NCI-H82 treated with DMSO at 0.1 percent for 48 hours (cell line): ENCODE measurements at regions not wholly inside any gene's neighbourhood (a gene's known extent, or its start where the extent isn't known, plus 50 kb on each side); places are given as distances from the start of the nearest gene placed in this dataset.

Experiments used
- DNase-seq: peaks from one replicate; lab custom pipeline; 2025; ENCODE audit not compliant: unreplicated experiment; lab: John Stamatoyannopoulos, UW

DNA sequence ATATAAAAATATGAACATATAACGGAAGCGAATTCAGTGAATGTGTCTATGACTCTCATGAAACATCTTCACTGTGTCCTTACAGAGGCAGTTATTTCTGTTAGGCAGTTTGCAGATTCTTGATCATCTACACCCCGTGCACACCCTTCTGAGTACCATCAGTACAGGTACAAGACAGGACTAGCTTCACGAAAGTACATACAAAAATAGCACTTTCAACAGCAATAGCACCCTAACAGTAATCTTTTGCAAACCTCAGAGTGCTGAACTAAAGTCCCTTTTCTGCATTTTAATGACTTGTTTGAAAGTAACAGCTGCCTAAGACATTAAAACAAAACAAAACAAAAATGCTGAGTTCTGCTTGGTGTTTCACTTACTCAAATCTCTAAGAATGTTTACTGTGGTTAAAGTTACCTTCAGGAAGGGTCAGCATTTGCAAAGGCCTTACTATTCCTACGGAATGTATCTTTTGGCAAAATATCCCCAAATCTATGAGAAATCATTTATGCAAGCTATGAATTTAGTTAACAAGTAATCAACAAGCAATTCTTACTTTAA, 104.1 kb downstream of the CNTN3 start:
- no peak for DNase-seq

DNA sequence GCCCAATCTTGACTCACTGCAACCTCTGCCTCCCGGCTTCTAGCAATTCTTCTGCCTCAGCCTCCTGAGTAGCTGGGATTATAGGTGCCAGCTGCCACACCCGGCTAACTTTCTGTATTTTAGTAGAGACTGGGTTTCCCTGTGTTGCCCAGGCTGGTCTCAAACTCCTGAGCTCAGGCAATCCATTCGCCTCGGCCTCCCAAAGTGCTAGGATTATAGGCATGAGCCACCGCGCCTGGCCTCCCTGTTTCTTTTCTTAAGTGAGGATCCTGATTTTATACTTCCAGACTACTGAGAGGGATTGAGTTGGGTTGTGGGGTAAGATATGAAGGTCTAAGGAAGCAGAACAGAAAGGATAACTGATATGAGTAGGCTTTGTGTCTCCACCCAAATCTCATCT, 106.8 kb downstream of the CNTN3 start:
- DNase-seq = peak; percentile 80

DNA sequence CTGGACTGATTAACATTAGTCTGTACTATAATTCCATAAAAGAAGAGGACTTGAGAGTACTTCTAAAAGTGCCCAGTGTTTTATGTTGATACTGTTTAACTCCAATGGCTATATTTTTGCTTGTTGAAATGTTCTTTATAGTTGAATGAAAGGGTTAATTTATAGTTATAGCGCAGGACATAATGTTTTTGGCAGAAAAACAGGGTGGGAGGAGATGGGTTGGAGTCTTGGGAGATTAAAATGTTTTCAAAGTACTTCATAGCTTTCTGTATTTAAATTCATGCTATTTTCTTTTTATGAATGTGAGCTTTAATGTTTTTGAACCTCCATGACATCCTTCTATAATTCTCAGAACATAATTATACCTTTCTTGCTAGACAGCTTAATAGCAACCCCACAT, 108.2 kb downstream of the CNTN3 start:
- no peak for DNase-seq

DNA sequence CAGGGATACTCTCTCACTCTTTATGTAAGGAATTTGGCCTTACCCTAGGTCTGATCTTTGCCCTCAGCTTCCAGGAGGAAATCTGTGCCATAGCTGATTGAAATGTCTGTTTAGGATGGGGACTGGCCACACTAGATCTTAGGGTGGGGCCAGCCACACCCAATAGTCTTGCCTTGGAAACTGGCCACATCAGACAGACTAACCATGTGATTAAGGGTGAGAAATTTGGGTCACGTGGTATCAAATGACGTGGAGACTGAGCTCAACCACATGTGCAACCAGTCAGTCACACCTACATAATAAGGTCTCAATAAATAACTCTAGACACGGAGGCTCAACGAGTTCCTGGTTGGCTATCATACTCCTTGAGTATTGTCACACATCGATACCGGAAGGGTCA, 113.5 kb downstream of the CNTN3 start:
- no peak for DNase-seq

DNA sequence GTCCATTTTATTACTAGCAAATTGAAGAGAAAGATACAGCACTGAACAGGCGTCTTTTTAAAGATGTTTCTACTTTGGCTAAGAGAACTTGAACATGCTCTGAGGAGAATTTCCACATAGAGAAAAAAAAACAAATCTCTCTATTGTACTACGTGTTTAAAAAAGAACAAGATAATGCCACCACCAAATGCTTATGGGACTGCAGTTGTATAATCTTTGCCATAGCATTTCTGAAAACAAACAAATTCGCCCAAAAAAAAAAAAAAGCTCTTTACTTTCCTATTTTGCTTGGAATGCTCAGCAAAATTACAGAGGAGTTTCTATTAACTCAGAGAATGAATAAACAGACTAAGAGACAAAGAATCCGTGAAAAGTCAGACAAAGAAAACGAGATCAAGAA, 114.2 kb downstream of the CNTN3 start:
- DNase-seq = no peak

DNA sequence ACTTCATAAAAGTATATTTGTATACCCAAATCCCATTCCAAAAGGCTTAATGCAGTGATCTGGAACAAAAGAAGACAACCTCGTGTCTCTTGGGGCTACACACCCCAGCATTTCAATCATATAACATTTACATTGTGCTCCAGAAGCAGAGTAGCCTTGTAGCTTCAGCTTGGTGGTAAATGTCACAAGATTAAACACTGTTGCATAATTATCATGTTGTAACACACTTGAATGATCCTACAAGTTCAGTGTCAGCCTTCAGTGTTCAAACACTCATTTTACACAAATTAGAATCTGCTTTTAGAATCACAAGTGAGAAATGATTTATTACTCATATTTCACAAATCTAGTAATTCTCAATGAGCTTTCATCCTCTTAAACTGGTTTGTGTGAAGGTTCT, 122.6 kb downstream of the CNTN3 start:
- DNase-seq = no peak

DNA sequence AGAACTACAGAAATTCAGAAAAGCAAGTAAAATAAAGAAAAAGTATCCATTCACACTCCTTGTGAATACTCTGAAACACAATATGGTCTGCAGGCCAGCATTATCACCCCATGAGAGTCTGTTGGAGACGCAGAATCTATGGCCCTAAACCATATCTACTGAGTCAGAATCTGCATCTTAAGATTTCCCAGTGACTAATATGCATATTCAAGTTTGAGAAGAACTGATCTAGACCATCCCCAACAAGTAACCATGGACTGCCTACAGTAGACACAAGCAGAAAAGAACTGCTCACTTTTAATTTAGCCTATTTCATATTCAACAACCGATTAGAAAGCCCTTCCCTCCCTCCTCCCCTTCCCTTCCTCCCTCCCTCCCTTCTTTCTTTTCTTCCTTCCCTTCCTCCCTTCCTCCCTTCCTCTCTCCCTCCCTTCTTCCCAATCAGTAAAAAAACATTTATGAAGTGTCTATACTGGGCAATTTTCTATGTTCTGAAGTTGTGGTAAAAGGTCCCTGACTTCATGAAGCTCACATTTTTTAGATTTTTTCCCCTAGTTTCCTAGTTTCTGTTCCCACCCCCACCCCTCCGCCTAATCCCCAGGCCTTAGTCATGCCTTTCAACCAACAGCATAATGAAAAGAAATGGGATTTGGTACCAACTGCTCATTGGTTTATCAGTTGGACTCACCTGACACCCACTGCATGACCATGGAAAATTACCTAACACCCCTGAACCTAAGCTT, 125.2 kb downstream of the CNTN3 start:
- no peak for DNase-seq

DNA sequence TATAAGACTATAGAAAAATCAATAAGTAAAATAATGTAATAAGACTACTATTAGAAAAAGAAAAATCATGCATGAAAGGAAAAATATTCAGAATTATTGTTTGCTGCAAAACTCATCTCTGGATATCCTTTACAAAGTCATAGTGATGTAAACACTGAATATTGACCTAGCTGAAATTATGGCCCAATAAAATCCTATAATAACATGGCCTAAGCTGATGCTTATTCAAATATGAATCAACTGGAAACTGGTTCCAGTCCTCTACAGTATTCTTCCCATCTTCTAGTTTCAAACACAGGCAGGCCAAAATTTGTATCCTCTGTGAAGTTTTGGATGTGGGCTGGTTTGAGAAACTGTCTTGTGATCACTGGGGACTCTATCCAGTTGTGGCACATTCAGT, 134.5 kb downstream of the CNTN3 start:
- DNase-seq = no peak

DNA sequence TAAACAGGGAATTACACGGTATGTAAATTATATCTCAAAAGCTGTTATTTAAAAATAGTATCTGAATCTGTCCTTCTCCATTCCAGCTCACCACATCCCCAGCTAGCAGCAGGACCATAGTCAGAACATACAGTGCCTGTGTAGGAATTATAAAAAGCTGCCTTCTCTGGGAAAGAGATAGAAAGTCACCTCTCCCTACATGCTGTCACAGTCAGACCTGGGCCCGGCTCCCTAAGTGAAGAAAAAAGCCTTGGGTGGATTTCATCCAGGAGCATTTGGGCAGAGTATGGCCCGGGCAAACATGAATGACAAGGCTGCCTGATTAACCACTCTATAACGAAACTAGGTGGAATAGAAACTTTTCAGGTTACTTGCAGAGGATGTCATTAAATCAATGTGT, 144.1 kb downstream of the CNTN3 start:
- no peak for DNase-seq

DNA sequence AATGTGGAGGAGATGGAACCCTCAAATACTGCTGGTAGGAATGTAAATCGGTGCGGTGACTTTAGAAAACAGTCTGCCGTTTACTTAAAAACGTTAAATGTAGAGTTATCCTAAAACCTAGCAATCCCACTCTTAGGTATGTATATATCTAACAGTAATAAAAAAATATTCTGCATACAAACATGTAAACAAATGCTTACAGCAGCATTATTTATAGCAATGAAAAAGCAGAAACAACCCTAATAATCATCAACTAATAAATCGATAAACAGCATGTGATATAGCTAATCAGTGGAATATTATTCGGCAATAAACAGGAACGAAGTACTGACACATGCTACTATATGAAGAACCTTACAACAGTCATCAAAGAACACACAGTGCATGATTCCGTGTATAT, 144.7 kb downstream of the CNTN3 start:
- DNase-seq = no peak

DNA sequence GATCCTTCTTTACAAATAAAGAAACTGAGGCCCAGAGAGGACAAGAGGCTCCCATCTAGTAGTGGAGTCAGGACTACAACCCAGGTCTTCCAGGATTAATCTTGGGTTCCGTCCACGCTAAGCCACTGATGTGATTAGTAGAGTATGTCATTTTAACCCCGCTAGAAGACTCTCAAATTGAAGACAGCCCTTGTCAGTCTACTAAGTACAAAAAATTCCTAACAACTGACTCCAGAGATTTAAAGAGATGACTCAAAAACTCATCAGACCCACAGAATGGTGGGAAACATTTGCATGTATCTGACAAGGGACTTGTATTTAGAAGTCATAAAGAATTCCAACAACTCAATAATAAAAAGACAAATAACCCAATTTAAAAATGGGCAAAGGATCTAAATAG, 145.3 kb downstream of the CNTN3 start:
- peak; percentile 27 for DNase-seq

DNA sequence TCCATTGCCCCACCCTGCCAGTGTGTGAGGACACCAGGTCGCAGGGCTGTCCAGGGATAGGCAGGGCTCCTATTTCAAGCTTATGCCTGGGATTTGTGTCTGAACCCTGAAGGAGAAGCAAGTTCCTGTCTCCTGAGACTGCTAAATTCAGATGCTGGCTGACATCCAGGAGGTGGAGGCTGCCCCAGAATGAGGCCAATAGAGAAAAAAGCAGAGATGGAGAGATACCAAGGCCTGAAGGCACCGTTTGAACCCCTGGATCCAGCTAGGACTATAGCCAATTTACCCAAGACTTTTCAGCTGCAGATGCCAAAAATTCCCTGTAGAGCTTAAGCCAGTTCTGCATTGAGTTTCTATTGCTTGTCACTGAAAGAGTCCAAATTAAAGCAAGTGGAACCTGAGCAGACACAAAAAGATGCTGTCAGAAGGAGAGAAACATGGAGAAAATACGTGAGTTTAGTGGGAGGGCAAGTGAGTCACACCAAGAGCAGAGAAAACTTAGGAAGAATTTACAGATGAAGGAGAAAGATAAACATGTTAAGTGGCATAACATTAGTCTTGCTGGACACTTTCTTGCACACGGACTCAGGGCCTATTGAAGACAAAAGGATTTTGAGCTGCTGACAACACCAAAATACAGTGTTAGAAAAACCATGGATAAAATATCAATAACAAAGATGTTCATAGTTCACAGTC, 148.6 kb downstream of the CNTN3 start:
- no peak for DNase-seq

DNA sequence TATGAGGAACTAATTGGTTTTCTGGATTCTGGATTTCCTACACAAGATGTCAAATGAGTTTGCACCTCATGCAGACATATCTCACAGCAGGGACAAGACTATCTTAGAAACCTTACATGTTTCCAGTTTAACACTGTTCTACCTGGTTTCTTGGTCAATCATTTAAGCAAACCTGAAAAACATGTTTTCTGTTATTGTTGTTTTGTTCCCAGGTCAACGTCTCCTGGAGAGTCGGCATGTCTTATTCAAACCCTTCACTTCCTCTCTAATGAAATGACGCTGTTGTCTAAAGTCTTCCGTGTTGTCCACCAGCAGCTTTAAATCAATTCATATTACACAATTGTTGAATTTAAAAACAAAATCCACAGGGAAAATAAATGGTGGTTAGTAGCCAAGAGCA, 150.9 kb downstream of the CNTN3 start:
- DNase-seq = no peak

DNA sequence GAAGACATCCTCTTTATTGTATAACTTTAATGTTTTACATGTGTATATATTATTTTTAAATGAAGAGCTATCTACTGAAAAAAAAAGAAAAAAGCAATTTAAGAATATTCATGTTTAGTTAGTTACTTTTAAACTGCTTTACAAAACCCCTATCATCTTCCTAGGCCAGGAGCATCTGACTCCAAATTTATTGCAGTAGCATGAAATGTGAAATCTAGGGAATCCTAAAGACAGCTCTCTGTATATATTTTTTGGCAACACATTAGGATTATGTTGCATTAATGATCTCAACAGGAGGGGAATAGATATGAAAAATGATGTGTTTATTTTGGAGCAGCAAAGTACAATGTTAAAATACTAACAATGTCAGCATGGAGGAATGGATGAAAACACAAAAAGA, 158.3 kb downstream of the CNTN3 start:
- DNase-seq = no peak

DNA sequence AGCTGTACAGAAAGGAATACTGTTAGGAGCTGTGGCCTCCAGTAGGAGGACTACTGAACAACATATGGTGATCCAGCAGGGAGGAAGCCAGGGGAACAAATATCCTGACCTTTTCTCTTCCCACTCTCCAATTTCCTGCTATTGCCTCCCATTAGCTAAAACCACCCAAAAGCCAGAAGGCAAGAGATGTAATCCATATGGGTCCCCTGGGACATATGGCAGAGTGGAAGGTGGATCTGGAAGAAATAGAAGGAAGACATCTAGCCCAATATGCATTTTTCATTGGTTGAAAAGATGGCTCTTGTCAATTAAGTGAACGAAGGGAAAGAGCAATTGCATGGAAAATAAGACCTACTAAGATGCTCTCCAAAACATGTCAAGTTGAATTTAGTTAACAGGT, 167.2 kb downstream of the CNTN3 start:
- DNase-seq = peak; percentile 9

DNA sequence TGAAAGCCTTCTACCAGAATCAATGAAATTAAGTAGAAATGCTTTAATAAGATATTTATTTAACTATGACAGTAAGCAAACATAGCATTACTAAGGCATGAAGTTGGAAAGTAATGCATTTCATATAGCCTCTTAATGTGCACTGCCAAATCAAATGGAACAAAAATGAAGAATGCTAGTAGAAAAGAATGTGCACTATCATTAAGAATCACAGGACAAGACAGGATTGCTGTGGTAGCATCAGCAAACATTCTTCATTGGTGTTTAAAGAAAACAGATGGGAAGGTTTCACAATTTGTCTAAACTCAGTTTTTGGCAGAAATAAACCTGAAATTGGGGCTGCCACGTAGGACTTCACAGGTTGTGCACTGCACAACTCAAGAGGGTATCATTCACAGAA, 168.9 kb downstream of the CNTN3 start:
- no peak for DNase-seq

DNA sequence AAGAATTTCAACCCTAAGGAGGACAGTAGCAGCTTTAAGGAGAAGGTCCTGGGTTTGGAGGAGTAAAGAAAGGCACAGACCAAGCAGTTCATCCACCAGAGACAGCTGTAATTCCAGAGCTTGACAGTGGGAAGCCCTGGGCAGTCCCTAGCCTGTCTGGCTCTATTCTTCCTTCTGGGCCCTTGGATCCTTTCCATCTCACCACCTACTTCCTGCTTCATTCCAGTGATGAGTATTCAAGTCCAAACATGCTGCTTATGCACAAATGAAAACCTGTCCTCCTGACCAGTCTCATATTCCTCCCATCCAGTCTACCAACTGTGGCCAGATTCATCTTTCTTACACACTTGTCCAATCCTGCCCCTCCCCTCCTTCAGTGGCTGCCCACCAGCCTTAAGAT, 171.4 kb downstream of the CNTN3 start:
- DNase-seq = no peak

DNA sequence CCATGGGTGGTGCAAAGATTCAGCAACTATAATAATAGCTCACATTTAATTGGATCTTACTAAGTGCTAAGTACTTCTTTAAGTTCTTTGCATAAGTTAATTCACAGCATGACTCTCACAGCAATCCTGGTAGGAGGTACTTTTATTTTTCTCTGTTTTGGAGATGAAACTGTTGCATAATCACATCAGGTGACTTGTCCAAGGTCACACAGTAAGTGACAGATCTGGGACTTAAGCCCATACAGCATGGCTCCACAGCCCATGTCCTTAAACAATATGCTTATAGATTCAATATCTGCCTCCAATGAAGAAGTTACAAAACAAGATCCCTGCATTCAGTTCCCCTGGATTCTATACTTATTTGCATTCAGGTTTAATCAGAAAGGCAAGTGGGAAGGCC, 171.8 kb downstream of the CNTN3 start:
- DNase-seq = no peak

DNA sequence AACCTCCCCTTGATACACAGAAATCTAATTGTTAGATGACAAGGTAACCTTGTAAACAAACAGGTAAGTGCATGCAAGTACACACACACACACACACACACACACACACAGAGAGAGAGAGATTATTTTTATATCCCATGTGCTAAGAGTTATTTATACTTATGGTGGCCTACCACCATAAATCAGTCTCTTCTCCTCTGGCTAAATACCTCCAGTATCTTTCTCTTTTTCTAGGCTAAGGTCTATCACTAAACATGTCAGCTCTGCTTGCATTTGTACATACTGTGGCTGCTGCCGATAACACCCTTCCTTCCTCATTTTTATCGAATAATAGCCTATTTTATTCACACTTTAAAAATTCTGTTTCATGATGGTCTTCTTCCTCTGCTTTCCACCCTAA, 172.4 kb downstream of the CNTN3 start:
- no peak for DNase-seq

DNA sequence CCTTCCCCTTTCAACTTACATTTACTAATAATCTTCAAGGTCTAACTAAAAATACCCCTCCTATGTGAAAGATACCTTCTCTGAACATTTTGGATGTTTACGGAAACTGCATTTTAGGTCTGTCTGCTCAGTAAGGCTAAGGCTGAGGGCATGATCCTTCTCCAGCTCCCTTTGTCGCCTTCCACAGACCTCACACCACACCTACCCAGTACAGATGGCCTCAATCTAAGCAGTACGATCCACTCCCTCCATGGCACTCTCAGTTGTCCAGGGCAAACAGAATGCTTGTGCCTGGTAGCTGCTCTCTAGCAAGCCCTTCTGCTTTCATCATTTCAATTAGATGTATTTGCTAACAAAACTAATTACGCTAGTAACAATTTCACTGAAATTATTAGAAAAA, 178.3 kb downstream of the CNTN3 start:
- DNase-seq = no peak

DNA sequence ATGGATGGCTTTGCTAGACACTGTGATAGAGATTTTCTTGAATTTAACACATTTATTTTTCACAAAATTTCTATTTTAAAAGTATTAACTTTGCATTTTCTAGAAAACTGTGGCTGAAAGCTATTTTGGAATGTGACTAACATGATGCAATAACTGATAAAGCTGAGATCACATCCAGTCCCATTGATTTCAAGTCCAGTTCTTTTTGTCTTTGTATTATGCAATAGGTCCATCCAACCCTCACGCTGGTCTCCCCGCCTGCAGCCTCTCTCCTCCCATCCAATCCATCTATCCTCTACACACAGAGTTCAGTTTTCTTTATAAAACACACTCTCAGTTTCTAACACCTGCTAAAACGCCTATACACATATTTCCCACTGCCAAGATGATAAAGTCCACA, 178.8 kb downstream of the CNTN3 start:
- DNase-seq = no peak

DNA sequence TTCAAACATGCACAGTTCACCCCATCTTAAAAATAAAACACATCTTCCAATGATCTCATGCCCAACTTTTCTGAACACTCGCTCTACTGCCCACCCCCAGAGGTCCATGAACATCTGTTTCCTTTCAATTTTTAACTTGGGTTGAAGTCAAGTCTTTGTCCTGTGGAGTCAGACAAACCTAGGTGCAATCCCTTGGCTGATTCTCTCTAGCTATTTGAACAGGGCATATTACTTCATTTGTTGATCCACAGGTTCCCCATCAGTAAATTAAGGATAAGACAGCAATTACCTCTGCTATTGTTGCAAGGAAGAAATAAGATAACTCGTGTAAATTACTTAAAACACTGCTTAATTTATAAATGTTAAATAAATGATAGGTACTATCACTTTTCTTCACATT, 180.1 kb downstream of the CNTN3 start:
- no peak for DNase-seq

DNA sequence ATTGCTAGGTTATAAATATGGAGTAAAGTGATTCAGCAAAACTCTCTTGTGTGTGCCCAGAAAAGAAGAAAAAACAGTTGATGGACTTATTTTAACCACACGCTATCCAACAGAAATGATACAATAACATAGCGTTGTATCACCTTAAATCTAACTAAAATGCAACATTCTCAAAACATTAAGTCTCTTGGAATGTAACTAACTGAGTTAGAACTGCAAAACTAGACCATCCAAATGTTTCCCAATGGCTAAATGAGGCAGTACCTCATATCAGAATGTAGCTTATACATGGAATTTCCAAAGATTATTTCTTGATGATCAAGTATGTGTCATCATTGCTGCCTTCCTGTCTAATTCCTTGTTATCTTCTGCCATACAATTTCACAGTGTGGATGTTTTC, 187.9 kb downstream of the CNTN3 start:
- DNase-seq = no peak
